Prostate gland (tissue), 2 donors: ENCODE measurements at regions not wholly inside any gene's neighbourhood (a gene's known extent, or its start where the extent isn't known, plus 50 kb on each side); places are given as distances from the start of the nearest gene placed in this dataset.
"Not testable (repeated sequence)": the region's sequence is repeated elsewhere in the genome, so short reads cannot be mapped to it uniquely, and the experiment has no call there.

Experiments used
- CTCF ChIP-seq, 4 experiments: fragments of 200-600 bp in 2 of 4; fragments of 450-650 bp in 2 of 4; sonication (generic) in 2 of 4; IDR thresholded peaks; 1 replicate in 3 of 4; 2 replicates in 1 of 4; pipeline ENCODE4 v1.5.1; 2016 to 2019; ENCODE audit warnings: antibody characterized with exemption in 4 of 4, mild to moderate bottlenecking in 2 of 4, moderate library complexity in 2 of 4
- POLR2A ChIP-seq: fragments of 450-650 bp; IDR thresholded peaks from one replicate; pipeline ENCODE4 v1.6.1; 2016; ENCODE audit warnings: antibody characterized with exemption, mild to moderate bottlenecking

- TF ChIP-seq POLR2A; CTCF (IDR thresholded peaks at IDR 0.05): not testable (repeated sequence)
These were observed 72.7 kb upstream of the ESRRB start for GRCh38 chr14:76303188-76303587.
